ENCODE measurements at regions not wholly inside any gene's neighbourhood (a gene's known extent, or its start where the extent isn't known, plus 50 kb on each side); places are given as distances from the start of the nearest gene placed in this dataset.

DNA sequence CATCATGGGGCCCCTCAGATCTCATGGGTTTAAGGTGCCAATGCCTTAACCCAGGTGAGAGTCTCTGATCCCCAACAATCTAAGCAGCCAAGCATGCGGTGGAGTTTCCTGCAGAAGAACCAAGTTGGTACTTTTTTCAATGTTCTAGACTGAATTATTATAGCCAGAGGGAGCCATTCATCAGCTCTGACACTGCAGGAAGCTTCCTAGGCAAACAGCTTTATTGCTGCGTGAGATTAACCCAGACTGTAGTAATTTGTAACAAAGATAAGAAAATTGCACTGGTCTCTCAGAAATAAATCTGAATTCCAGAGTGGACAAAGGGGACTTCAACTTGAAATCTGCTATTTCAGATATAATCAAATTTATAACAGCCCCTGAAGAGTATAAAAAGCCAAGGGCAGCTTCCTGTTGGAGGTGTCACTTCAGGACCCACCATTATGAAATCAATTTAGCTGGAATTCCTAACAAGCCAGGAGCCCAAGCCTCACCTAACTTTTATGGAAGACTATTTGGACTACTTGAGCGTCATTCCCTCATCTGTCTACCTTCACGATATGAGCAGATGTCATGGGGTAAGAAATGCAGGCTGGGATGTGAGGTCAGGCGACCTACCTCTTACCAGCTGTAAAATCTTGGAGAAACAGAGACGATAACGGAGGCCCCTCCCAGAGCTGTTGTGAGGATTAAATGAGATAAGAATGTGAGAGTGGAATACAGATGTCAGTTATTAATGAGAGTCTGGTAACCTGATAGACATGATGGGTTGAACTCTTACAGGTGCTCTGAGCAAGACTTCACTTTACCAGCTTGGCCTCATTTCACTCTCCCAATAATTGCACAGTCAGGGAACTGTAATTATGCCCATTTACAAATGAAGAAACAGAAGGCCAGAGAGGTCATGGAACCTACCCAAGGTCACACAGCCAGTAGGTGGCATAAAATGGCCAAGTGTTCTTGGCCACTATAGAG is 135.1 kb downstream of the RRAGC start:
- TF ChIP-seq, protein P1, sequence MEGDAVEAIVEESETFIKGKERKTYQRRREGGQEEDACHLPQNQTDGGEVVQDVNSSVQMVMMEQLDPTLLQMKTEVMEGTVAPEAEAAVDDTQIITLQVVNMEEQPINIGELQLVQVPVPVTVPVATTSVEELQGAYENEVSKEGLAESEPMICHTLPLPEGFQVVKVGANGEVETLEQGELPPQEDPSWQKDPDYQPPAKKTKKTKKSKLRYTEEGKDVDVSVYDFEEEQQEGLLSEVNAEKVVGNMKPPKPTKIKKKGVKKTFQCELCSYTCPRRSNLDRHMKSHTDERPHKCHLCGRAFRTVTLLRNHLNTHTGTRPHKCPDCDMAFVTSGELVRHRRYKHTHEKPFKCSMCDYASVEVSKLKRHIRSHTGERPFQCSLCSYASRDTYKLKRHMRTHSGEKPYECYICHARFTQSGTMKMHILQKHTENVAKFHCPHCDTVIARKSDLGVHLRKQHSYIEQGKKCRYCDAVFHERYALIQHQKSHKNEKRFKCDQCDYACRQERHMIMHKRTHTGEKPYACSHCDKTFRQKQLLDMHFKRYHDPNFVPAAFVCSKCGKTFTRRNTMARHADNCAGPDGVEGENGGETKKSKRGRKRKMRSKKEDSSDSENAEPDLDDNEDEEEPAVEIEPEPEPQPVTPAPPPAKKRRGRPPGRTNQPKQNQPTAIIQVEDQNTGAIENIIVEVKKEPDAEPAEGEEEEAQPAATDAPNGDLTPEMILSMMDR (IDR thresholded peaks at IDR 0.05), result no peak
- ChIA-PET CTCF (no interaction called here), POLR2A (no interaction called here)
- no peaks in the 10 kb centered on the region for H3K9me3 Mint-ChIP-seq
- H3K36me3 Mint-ChIP-seq (ENCODE audit: low read depth), result no peaks in the 10 kb centered on the region
- peaks cover 67% of the 10 kb centered on the region for H3K27me3 Mint-ChIP-seq
- H3K4me3 Mint-ChIP-seq, result no peak overlapping the region
- ATAC-seq (ENCODE audit: low read depth) (no peak), DNase-seq (no peak)
- no peak overlapping the region for H3K27ac Mint-ChIP-seq
- intact Hi-C loops (cut with micrococcal nuclease), result no loop called here
- H3K4me1 Mint-ChIP-seq, result no peaks in the 10 kb centered on the region

DNA sequence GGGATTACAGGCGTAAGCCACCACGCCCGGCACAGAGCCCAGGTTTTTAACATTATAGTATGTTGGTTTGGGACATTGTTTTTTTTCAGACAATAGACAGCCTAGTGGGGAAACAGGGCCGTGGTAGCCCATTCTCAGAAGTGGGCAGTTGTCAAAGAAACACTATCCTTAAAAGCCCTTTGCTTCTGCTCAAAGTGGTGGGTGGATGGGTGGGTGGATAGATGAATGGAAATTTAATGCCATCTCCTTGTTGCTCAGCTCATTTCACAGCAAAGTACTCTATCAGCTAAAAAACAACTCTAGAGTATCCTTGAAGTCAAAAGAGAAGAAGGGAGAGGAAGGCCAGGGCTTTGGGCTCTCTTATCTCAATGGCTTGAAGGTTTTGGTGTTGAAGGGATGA is 137.8 kb downstream of the RRAGC start:
- no peaks in the 10 kb centered on the region for H3K36me3 Mint-ChIP-seq (ENCODE audit: low read depth)
- no peak for DNase-seq
- H3K9me3 Mint-ChIP-seq, result no peaks in the 10 kb centered on the region
- no peak for ATAC-seq (ENCODE audit: low read depth)
- ChIA-PET POLR2A (no interaction called here), CTCF (no interaction called here)
- no peaks in the 10 kb centered on the region for H3K4me1 Mint-ChIP-seq
- H3K27ac Mint-ChIP-seq, result no peak overlapping the region
- intact Hi-C loops (cut with micrococcal nuclease), result no loop called here
- H3K27me3 Mint-ChIP-seq, result peaks cover 46% of the 10 kb centered on the region
- TF ChIP-seq, protein P1 (IDR thresholded peaks at IDR 0.05), result no peak
- H3K4me3 Mint-ChIP-seq, result no peak overlapping the region

DNA sequence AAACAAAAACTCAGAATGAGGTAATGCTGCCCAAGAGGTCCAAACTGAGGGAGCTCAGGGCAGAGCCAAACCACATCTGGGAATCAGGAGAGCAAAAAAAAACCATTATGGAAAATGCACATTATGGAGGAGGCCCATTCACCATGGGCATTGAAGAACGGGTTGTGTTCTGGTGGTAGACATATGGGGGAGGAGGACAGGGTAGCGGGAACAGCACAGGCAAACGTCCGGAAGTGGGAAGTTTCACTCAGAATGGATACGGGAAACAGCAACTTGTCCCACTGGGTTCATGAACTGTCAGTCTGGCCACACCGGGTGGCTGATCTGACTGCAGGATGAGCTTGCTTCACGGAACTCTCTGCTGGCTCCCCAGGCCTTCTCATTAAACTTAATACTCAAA is 139.7 kb downstream of the RRAGC start:
- no peak overlapping the region for H3K27ac Mint-ChIP-seq
- peaks cover 32% of the 10 kb centered on the region for H3K27me3 Mint-ChIP-seq
- TF ChIP-seq, protein P1 (IDR thresholded peaks at IDR 0.05), result no peak
- H3K4me1 Mint-ChIP-seq, result no peaks in the 10 kb centered on the region
- H3K36me3 Mint-ChIP-seq (ENCODE audit: low read depth), result no peaks in the 10 kb centered on the region
- ChIA-PET CTCF (no interaction called here), POLR2A (no interaction called here)
- H3K4me3 Mint-ChIP-seq, result no peak overlapping the region
- H3K9me3 Mint-ChIP-seq, result no peaks in the 10 kb centered on the region
- intact Hi-C loops (cut with micrococcal nuclease), result no loop called here
- no peak for DNase-seq
- no peak for ATAC-seq (ENCODE audit: low read depth)

DNA sequence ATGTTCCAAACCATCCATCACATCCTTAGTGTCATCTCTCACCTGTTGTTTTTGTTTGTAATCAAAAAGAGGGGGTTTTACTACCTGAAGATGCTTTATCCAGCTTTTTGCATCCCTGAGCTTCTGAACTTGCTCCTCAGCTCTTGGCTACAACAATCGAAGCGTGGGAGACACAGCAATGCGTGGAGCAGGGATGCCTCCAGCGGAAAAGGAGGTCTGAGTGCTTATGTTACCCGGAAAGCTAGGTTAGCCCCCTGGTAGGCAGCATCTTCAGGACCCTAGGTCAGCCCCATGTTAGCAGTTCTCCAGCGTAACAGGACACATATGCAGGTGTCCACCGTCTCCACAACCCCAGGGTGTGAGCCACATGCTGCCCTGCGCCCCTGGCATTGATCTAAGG is 141.5 kb downstream of the RRAGC start:
- Mint-ChIP-seq H3K27me3 (peaks cover 17% of the 10 kb centered on the region), H3K27ac (no peak overlapping the region), H3K4me1 (no peaks in the 10 kb centered on the region), H3K9me3 (no peaks in the 10 kb centered on the region), H3K36me3 (ENCODE audit: low read depth) (no peaks in the 10 kb centered on the region), H3K4me3 (no peak overlapping the region)
- ATAC-seq (ENCODE audit: low read depth) (no peak), DNase-seq (no peak)
- TF ChIP-seq, protein P1 (IDR thresholded peaks at IDR 0.05), result no peak
- POLR2A ChIA-PET, result no interaction called here
- CTCF ChIA-PET, result no interaction called here
- intact Hi-C loops (cut with micrococcal nuclease), result no loop called here

DNA sequence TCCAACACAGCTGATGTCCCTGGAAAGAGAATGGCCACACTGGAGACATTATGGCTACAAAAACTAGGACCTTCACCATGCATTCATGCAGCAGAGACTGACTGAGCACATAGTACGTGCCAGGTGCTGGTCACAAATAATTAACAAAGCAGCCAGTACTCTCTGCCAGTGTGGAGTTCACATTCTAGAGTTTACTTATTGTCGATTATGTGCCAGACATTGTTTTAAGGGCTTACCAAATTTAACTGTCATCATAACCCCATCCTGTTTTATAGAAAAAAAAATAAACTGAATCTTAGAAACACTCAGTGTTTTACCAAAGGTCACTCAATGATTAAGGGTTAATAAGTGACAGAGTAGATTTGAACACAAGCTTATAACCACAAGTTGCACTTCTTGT is 143.3 kb downstream of the RRAGC start:
- ChIA-PET POLR2A (no interaction called here), CTCF (no interaction called here)
- H3K27ac Mint-ChIP-seq, result no peak overlapping the region
- H3K36me3 Mint-ChIP-seq (ENCODE audit: low read depth), result no peaks in the 10 kb centered on the region
- intact Hi-C loops (cut with micrococcal nuclease), result no loop called here
- H3K4me1 Mint-ChIP-seq, result no peaks in the 10 kb centered on the region
- peaks cover 14% of the 10 kb centered on the region for H3K27me3 Mint-ChIP-seq
- H3K9me3 Mint-ChIP-seq, result no peaks in the 10 kb centered on the region
- DNase-seq, result no peak
- ATAC-seq (ENCODE audit: low read depth), result no peak
- TF ChIP-seq, protein P1 (IDR thresholded peaks at IDR 0.05), result no peak
- H3K4me3 Mint-ChIP-seq, result no peak overlapping the region

All from activated B cell treated with CpG ODN at 0.5 μM for 24 hours (primary cell).